ENCODE measurements at regions not wholly inside any gene's neighbourhood (a gene's known extent, or its start where the extent isn't known, plus 50 kb on each side); places are given as distances from the start of the nearest gene placed in this dataset.

DNA sequence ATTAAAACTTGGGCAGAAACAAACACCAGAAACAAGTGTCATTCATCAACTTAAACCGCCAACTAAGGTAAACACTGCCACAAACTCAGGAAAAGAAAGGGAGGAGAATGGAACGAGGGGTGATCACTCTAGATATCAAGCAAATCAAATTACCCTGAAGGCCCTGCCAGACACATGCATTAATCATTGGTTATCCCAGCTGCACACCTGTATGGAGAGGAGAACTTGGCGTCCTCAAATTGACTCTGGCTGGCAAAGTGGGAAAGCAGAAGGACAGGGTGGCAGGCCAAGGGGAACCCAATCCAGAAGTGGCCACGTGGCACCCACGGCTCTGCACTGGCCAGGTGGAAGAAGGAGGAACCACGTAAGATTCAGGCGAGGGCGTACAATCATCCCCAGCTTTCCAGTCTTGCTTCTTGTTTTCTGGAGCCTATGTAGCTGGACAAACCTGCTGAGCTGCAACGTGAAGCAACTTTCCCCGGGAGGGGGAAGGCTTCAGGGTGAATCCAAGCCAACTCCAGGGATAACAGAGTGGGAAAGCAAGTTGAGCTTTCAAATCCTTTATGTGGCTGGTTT, 156.2 kb upstream of the JARID2 start:
- no peak for TF ChIP-seq CTCF (IDR thresholded peaks at IDR 0.05)
- intact Hi-C loops (cut with DNase I), result no loop called here
- ATAC-seq, result peak in 1 of 8 donors; percentile 35
- Histone ChIP-seq H3K27me3 (no peaks in the 10 kb centered on the region), H3K9me3 (no peaks in the 10 kb centered on the region), H3K4me1 (peaks cover 0 to 42% (median 0%) of the 10 kb centered on the region in 9 donors), H3K27ac (no peak overlapping the region), H3K36me3 (no peaks in the 10 kb centered on the region), H3K4me3 (no peak overlapping the region)
- no peak for DNase-seq
- 77 to 81% methylated on average over 10 of the region's 10 CpGs for WGBS, 2 donors

DNA sequence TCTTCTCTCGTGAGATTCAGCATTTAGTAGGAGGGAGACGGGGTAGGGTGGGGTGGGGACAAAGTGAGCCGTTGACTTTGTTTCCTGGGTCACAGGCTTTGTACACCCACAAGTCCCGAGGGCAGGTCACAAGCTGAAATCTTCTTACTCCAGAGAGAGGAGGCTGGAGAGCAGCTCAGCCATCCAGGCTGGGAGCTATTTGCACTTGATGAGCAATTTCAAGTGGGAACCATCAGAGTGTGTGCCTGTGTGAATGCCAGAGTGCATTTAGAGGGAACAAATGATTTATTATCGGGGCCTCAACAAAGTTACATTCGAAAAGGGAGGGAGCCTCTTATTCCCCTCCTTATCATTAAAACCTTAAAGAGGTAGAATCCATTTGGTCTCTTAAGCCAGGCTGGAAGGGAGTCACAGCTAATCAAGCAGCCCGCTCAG, 155.7 kb upstream of the JARID2 start:
- no peak for TF ChIP-seq CTCF (IDR thresholded peaks at IDR 0.05)
- no peak overlapping the region for H3K27ac ChIP-seq
- H3K36me3 ChIP-seq, result no peaks in the 10 kb centered on the region
- 53% methylated on average over 7 of the region's 7 CpGs for WGBS, 2 donors
- H3K9me3 ChIP-seq, result no peaks in the 10 kb centered on the region
- H3K27me3 ChIP-seq, result no peaks in the 10 kb centered on the region
- ATAC-seq (peak in 3 of 8 donors; percentile 49 to 78 (median 59)), DNase-seq (peak in 1 of 2 donors; percentile 8)
- intact Hi-C loops (cut with DNase I), result no loop called here
- H3K4me1 ChIP-seq, result peaks cover 0 to 42% (median 0%) of the 10 kb centered on the region in 9 donors
- H3K4me3 ChIP-seq, result no peak overlapping the region

GRCh38 chr6:15090745-15091384, 155.0 kb upstream of the JARID2 start:
- Histone ChIP-seq H3K27me3 (no peaks in the 10 kb centered on the region), H3K36me3 (no peaks in the 10 kb centered on the region), H3K9me3 (no peaks in the 10 kb centered on the region), H3K27ac (peak overlapping the region in 1 of 10 donors; percentile 73), H3K4me3 (no peak overlapping the region), H3K4me1 (peaks cover 0 to 40% (median 0%) of the 10 kb centered on the region in 9 donors)
- WGBS, 2 donors, result 88 to 95% methylated on average over 9 of the region's 9 CpGs
- DNase-seq, result no peak
- no peak for TF ChIP-seq CTCF (IDR thresholded peaks at IDR 0.05)
- ATAC-seq, result no peak
- intact Hi-C loops (cut with DNase I), result loop anchor here in 1 of 10 donors (1.0 kb wide), 1 partner anchor 37 kb away; no protein-coding TSS in a partner anchor

DNA sequence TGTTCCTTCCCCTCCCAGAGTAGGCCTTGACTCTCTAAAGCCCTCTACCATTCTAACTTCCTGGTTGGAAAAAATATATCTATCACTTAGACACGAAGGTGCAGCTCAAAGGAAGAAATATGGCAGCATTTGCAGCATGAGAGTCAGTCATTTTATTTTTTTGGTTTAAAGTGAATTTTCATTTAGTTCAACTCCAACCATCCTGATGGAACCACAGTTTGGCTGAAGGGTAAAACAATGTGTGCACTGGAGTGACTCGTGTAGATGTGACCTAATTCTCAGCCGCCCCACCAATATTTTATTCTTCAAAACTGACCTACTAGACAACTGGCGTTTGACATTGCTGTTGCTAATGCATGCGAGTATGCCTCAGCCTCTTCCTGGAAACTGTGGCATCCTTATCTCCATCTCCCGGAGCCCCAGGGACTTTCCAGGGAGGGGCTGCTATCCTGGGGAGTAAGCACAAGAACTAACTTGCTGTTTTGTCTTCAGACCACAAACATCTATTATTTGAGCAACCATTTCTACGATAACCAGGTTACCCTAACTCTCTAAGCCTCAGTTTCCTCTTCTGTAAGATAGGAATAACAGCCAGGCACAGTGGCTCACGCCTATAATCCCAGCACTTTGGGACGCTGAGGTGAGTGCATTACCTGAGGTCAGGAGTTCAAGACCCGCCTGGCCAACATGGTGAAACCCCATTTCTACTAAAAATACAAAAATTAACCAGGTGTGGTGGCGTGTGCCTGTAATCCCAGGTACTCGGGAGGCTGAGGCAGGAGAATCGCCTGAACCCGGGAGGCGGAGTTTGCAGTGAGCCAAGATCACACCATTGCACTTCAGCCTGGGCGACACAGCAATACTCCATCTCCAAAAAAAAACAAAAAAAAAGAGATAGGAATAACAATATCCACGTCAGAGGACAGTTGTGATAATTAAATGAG, 148.7 kb upstream of the JARID2 start:
- Histone ChIP-seq H3K4me3 (no peak overlapping the region), H3K9me3 (no peaks in the 10 kb centered on the region), H3K4me1 (peaks cover 0 to 3% (median 0%) of the 10 kb centered on the region in 9 donors), H3K27me3 (no peaks in the 10 kb centered on the region), H3K36me3 (no peaks in the 10 kb centered on the region), H3K27ac (no peak overlapping the region)
- WGBS, 2 donors, result 85 to 86% methylated on average over 17 of the region's 17 CpGs
- ATAC-seq (no peak), DNase-seq (no peak)
- no peak for TF ChIP-seq CTCF (IDR thresholded peaks at IDR 0.05)
- intact Hi-C loops (cut with DNase I), result no loop called here
